NCI-H2107 (cell line): ENCODE measurements at regions not wholly inside any gene's neighbourhood (a gene's known extent, or its start where the extent isn't known, plus 50 kb on each side); places are given as distances from the start of the nearest gene placed in this dataset.

ENCODE experiments used
- DNase-seq: peaks from one replicate; lab custom pipeline; 2025; lab: John Stamatoyannopoulos, UW

DNA sequence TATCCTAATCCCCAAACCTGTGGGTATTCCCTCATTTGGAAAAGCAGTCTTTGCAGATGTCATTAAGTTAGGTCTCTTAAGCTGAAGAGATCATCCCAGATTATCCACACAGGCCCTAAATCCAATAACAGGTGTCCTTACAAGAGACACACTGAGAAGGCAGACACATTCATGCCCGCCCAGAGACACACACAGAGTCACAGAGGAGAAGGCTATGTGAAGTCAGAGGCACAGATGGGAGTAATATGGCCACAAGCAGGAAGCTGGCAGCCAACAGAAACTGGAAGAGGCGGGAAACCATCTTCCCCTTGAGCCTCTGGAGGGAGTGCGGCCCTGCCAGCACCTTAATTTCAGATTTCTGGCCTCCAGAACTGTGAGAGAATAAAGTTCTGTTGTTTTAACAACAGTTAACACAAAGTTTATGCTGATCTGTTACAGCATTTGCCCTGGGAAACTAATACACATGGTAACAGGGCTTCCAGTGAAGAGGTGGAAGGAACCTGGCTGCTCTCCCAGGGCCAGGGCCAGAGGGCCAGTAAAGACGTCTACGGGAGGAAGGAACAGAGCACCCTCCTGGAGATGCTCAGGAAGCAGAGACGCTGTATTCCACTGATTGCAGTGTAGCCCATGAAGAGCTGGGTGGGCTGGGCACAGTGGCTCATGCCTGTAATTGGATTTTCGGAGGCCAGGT is 217.5 kb downstream of the GLI2 start:
- DNase-seq: no peak

DNA sequence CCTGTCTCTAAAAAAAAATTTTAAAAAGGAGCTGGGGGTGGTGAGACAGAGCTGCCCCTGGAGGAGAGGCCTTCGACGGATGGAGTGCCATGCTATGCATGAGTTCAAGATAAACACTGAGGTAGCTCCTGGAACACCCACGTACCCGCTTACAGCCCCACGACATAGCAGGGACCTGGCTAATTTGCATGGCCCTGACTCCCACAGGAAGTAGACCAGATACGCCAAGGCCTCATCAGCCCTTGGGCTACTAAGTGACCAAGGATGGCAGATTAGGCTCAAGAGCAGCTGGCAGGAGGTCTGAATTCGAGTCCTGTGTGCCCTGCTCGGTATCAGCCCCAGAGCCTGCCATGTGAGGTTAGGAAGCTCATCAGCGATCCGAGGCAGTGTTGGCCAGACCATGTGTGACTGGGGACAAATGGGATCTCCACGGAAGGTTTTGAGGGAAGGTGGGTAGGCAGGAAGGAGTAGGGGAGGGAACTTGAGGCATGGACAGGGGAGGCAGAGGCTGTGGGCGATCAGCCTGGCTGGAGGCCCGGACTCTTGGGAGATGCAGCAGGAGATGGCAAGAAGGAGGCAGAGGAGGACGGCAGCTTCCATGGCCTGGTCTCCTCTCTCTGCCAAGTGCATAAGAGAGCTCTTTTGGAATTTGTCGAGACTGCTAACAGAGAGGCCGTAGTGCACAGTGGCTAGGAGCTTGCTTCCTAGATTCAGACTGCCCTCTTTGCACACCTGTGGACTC is 218.3 kb downstream of the GLI2 start:
- DNase-seq: no peak

DNA sequence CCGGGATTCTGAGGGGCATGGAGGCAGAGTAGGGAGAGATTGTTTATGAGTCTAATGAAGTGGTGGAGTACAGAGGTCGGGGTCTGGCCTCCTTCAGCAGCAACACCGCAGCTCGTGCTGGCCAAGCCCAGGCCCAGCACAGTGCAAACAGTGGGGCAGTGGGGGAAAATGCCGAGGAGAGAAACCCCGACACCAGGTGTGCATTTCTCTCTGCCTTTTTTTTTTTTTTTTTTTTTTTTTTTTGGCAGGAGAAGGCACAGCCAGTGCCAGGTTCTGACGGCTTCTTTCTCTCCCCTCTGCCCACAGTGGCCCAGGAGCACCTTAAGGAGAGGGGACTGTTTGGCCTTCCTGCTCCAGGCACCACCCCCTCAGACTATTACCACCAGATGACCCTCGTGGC is 219.3 kb downstream of the GLI2 start:
- no peak for DNase-seq

DNA sequence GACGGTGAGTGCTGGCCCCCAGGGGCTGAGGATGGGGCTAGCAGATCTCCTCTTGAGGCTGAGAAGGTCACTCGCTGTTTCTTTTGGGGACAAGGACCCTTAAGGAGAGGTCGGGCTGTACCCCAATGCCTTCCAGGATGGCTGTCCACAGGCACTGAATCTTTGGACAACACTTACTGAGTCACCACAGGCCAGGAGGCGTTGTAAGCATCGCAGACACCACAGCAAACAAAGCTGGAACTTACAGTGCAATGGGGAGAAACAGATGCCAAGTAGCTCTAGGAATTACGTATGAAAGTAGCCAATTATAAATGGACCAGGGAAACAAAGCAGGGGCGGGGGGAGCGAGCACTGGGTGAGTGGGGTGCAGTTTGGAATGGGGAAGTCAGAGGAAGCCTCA is 219.8 kb downstream of the GLI2 start:
- DNase-seq: no peak

DNA sequence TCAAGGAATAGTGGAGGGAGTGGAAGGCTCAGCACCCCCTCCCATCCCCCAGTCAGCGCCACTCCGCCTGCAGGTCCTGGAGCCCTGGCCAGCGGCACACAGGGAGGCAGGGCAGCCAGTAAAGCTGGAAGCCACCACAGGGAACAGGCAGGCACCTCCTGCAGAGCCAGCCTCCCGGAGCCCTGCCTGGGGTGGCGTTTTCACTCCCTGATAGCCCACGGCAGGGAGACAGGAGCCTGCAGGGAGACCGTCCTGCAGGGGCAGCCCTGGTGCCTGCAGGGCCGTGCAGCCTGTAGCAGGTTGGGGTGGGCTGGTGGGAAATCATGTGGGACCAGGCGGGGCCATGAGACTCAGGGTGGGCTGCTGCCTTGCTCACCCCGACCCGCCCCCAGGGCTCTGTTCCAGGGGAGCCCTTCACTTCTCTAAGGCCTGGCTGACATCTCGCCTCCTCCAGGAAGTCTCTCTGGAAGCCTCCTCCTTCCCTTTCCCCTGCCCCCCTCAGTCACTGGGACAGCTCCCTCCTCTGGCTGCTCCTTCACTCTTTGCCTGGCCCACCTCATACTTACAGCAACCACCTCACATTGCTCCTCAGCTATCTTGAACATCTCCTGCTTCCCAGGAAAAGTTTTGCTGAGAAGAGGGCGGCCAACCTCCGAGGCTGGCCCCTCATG is 221.0 kb downstream of the GLI2 start:
- no peak for DNase-seq

DNA sequence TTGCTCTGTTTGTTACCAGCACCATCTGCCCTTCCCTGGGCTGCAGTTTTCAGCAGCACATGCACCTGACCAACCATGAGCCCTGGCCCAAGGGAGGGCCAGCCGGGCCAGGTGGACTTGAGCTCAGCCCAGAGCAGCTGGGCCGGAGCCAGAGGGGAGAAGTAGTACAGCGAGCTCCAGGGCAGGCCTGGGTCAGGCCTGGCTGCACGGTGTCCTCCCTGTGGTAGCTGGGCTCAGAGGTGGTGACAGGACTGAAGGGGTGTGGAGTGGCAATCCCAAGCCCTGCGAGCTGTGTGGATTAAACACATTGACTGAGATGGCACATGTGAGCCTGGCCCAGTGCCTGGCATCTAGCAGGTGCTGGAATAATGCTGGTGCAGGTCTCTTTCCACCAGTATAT is 222.2 kb downstream of the GLI2 start:
- no peak for DNase-seq

DNA sequence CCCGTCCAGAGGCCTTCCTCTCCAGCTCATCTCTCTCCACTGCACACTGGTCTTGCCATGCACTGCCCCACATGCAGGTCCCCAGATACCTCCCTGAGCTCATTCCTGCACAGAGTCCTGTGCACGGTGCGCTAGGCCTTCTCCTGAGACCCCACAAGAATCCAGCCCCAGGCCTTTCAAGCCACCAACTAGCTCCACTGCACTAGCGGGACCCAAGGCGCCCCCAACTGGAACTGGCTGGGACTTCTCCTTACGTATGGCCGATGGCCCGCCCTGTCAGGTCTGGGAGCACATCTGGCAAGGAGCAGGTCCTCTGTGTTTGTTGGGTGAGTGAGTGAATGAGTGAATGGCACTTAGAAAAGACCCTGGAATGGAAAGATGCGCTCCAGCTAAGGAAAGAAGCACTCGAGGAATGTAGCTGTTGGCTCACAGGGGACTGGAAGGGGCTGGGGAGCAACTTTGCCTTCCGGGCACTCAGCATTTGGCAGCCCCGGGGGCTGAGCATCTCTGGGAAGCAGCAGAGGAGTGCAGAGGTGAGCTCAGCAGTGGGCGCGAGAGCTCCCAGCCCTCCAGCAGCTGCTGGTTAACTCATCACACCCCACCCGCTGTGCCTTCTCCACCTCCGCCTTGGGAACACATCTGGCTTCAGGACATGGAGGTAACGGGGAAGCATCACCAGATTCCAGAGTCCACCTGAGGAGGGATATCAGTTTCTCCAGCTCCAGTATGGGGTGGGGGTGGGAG is 223.1 kb downstream of the GLI2 start:
- DNase-seq: no peak

DNA sequence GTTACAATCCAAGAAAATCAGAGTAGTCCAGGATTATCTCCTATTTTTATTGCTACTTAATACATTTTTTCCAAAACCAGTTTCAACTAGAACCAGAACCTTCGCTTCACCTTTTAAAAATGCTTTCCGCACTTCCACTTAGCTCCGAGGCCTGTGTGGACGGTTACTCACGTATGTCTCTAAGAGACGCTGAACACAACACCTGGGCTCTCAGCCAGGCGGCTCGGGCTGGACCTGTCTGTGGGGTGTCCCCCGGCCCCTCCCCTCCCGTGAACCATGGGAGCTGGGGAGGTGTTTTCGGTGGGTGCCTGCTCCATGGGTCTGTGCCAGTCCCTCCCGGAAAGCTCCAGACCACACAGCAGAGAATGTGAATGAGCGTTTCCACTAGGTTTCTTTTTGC is 223.8 kb downstream of the GLI2 start:
- DNase-seq: no peak

DNA sequence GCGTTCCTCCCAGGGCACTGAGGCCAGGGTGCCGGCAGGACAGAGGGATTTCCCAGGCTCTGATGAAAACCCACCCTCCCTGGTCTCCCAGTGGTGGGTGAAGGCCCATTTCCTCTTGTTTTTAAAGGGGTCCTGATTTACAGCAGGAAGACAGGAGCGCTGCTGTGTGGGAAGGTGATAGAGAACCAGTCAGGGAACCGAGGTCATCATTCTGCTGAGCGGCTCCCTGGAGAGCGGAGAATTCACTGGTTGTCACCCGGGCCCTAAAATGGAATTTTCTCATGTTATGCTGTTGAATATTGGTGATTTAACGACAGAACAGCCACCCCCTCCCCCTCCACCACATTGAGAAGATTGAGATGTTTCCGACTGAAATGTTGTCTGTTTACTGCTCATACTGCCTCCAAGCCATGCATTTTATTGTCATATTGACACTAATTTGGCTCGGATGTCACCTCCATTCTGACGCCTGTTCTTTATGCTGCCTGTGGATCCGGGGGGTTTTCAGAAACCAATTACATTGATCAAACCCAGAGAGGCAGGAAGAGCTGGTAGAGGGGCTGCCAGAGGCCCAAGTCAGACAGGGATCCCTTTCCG is 225.2 kb downstream of the GLI2 start:
- DNase-seq: no peak

DNA sequence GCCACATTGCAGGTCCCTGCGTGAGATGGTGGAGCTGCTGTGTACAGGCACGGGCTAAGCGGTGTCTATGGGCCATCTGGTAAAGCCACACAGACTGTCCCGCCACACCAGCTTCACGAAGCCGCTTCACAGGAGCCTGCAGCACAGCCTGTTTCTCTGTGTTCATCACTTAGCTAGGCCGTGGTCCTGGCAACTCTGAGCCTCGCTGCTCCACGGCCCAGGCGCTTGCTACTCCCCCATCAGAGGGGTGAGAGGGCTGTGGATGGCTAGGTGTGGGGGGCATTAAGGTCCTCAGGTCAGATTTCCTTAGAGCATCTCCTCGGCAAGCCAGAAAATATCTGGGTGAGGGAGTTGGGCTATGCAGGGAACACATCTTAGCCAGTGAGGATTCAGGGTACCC is 225.7 kb downstream of the GLI2 start:
- no peak for DNase-seq

DNA sequence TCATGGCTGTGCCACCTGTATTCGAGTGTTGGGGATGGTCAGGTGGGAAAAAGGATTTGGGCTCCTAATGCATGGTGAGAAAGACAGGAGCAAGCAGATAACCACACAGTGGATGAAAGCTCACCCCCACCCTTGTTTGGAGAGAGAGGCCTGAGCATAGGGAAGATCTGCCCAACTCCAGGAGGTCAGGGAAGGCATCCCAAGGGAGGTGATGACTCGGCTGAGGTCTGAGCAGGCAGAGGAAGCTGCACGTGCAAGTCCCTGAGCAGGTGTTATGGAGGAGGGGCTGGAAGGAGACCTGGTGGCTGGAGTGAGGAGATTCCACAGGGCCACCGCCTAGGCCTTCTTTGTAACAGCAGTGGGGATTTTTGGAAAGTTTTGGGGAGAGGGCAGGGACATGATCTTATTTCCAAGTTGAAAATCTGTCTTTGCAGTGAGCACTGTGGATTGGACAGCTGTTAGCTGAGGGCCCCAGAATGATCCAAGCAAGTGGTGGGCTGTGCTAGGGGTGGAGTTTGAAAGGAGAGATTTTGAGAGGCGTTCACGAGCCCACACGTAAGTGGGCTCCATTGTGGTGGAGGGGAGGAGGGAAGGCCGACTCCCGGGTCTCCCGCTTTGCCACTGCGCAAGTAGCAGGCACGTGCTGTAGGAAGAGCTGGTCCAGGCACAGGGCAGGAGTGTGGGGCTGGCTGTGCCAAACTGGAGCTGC is 228.5 kb downstream of the GLI2 start:
- DNase-seq: no peak

DNA sequence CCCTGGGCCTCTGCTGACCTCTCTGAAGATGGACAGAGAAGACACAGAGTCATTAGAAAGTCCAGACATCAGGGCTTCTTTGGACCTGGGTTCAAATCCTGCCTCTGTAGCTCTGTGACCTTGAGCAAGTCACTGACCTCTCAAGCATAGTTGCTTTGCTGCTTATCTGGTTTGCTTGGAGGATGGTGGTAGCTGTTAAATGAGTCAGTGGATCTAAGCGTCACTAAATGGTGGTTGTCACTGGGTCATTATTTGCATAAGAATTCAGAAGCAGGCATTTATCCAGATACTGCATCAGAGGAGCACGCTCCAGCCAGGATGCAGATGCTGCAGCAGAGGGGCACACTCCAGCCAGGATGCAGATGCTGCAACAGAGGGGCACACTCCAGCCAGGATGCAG is 229.2 kb downstream of the GLI2 start:
- no peak for DNase-seq

DNA sequence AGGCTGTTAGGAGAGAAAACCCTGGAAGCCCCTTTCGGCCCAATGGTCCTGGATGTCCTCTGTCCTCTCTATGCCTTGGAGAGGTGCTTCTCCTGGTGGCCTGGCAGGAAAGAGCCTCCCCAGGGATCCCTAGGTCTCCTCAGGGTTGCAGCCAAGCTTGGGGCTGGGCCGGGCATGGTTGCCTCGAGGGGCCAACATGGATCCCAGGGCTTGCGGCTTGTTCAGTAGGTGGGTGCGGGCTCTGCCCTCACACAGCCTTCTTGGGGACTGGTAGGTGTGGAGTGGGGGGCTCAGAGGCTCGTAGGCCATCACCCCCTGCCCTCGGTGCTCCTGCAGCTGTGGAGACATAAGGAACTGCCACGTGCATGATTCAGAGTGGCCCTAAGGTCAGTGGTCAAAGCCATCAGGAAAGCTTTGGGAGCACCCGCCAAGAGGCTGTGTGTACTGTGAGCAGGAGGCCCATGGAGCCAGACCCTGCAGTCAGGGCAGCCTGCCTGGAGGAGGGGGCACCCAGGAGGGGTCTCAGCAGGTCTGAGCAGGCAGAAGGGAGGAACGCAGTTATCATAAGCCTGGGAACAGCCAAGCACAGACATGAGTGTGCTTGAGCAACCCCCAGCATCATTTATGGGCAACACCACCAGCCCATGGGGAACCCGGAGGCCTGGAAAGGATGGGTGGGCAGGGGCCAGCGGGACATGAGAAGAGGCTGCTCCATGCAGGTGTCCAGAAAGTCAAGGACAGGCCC is 231.0 kb downstream of the GLI2 start:
- DNase-seq: no peak

DNA sequence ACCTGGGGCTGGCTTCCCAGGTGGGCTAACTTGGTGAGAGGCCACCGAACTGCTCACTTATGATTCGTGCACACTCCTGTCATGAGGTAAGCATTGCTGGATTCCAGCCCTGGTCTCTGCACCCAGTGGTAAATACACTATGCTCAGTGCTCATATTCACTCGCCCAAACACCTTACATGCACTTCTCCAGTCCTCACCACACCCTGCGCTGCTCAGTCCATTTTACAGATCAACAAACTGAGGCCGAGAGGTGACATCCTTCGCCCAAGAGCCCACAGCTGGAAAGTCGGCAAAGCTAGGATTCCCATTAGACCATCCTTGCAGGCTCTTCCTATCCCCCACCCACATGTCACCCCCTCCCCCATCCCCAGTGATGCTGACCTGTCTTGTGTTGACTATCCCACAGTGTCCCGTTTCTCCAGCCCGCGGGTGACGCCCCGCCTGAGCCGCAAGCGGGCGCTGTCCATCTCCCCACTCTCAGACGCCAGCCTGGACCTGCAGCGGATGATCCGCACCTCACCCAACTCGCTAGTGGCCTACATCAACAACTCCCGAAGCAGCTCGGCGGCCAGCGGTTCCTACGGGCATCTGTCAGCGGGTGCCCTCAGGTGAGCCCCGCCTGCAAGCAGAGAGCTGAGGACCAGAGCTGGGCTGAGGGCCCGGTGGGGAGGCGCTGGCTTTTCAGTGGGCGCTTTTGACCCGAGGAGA is 232.8 kb downstream of the GLI2 start:
- no peak for DNase-seq

DNA sequence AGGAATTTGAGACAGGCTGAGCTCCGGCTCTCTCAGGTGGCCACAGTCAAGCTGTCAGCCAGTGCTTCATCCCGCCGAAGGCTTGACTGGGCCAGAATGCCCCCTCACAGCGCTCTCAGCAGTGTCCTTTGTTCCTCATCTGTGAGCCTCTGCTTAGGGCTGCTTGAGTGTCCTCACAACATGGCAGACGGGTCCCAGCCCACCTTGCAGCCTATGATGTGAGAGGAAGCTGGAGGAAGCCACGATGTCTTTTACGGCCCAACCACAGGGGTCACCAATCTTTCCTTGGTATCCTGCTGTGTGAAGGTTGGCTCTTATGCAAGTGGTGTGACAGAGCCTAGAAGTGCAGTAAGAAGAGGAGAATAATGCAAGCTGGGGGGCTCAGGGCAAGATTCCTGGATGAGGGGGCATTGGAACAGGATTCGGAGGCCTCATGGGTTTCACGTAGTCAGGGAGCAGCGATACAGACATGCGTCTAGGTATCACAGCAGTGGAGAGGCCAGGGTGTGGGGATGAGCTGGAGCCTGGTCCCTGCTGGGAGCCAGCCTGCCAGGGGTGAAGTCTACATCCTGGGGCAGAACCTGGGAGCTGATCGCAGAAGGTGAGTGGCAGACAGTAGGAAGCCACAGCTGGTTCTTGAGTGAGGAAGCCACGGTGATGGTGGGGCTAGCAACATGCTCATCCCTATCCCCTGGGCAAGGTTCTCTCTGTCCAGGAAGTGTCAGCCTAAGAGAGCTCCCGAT is 234.1 kb downstream of the GLI2 start:
- DNase-seq: no peak

DNA sequence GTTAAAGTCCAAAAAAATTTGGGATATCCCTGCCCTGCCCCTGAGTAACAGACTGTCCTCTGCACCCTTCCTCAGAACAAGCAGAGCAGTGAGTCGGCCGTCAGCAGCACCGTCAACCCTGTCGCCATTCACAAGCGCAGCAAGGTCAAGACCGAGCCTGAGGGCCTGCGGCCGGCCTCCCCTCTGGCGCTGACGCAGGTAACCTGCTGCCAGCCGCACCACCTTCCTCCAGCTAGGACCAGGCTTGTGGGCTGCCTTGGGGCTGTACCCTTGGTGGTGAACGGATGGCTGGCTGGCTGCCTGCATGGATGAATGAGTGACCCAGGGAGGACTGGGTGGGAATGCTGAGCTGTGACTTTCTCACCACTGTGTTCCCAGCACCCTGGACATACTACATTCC is 236.2 kb downstream of the GLI2 start:
- no peak for DNase-seq

DNA sequence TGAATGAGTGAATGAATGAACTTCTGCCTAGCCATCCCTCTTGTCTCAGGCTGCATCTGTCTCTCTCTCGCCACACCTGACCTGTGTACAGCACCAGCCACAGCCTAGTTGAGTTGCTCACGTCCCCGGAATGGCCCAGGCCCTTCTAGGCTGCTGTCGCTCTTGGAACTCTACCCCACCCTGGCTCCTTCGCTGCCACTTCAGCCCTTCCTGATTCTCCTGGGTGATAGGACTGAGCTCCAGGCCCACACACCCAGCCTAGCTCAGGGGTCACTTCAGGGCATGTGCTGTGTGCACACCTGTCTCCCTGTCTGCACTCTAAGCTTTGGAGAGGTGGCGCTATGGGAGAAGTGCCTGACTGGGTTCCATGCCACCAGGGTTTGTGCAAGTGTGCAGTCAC is 236.6 kb downstream of the GLI2 start:
- no peak for DNase-seq

DNA sequence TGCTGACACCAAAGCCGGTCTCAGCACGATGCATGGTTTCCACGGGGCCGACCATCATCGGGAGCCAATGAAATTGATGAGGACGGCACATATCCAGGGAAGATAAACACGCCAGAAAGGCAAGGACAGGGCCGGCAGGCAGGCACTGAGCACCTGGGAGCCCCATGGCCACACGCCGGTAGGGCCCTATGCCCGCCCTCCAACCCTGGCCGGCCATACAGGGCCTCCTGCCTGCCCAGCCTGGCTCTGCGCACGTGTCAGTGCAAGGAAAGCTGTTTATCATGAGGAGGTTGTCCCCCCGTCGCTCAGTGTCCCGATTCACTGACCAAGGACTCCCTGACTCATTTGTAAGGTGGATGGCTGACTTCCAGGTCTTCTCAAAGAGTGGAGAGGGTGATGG is 237.5 kb downstream of the GLI2 start:
- no peak for DNase-seq

DNA sequence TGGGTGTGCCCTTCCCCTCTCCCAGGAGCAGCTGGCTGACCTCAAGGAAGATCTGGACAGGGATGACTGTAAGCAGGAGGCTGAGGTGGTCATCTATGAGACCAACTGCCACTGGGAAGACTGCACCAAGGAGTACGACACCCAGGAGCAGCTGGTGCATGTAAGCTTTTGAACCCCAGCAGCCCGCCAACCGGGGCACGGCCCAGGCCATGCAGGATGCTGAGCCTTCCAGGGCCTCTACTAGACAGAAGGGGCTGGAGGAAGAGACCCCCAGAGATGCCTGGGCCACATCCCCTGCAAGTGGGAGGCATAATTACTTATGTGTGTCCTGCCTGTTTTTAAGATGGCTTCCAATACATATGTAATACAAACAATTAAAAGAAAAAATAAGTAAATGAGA is 239.3 kb downstream of the GLI2 start:
- no peak for DNase-seq
